Right atrium auricular region (tissue), 2 donors: ENCODE measurements at regions not wholly inside any gene's neighbourhood (a gene's known extent, or its start where the extent isn't known, plus 50 kb on each side); places are given as distances from the start of the nearest gene placed in this dataset.

Source experiments
- DNase-seq: peaks from one replicate; pipeline ENCODE4 v3.0.0-alpha.2; 2019; ENCODE audit warnings: low spot score
- H3K27ac ChIP-seq, 2 donors: fragments of 200-600 bp; sonication (generic); 1 replicate in 1 of 2; 2 replicates in 1 of 2; pipeline ENCODE4 v1.5.1; 2016 to 2019
- H3K27me3 ChIP-seq, 2 donors: fragments of 200-600 bp; sonication (generic); one replicate each; pipeline versions ENCODE4 v1.5.1 to v1.6.0; 2017 to 2019
- H3K36me3 ChIP-seq: fragments of 200-600 bp; sonication (generic); one replicate; pipeline ENCODE4 v1.5.1; 2016
- H3K4me1 ChIP-seq, 2 donors: fragments of 200-600 bp; sonication (generic); one replicate each; pipeline versions ENCODE4 v1.5.1 to v1.6.0; 2017 to 2019
- H3K4me3 ChIP-seq, 2 donors: fragments of 200-600 bp; sonication (generic); 1 replicate in 1 of 2; 2 replicates in 1 of 2; pipeline ENCODE4 v1.5.1; 2017 to 2019; ENCODE audit warnings: mild to moderate bottlenecking in 1 of 2, moderate library complexity in 1 of 2
- H3K9me3 ChIP-seq, 2 donors: fragments of 200-600 bp; sonication (generic); one replicate each; pipeline ENCODE4 v1.5.1; 2019
- TF ChIP-seq, protein P1 (sequence below), 2 donors: fragments of 200-600 bp; sonication (generic); IDR thresholded peaks; one replicate each; pipeline ENCODE4 v1.5.1; 2019; ENCODE audit warnings: antibody characterized with exemption in 2 of 2

- no peaks in the 10 kb centered on the region for H3K4me1 ChIP-seq
- H3K27me3 ChIP-seq: no peaks in the 10 kb centered on the region
- no peak overlapping the region for H3K27ac ChIP-seq
- no peaks in the 10 kb centered on the region for H3K36me3 ChIP-seq
- H3K9me3 ChIP-seq: no peaks in the 10 kb centered on the region
- H3K4me3 ChIP-seq: no peak overlapping the region
- no peak for DNase-seq
- TF ChIP-seq, protein P1, sequence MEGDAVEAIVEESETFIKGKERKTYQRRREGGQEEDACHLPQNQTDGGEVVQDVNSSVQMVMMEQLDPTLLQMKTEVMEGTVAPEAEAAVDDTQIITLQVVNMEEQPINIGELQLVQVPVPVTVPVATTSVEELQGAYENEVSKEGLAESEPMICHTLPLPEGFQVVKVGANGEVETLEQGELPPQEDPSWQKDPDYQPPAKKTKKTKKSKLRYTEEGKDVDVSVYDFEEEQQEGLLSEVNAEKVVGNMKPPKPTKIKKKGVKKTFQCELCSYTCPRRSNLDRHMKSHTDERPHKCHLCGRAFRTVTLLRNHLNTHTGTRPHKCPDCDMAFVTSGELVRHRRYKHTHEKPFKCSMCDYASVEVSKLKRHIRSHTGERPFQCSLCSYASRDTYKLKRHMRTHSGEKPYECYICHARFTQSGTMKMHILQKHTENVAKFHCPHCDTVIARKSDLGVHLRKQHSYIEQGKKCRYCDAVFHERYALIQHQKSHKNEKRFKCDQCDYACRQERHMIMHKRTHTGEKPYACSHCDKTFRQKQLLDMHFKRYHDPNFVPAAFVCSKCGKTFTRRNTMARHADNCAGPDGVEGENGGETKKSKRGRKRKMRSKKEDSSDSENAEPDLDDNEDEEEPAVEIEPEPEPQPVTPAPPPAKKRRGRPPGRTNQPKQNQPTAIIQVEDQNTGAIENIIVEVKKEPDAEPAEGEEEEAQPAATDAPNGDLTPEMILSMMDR (IDR thresholded peaks at IDR 0.05): no peak
These were observed 553.7 kb downstream of the TUSC7 start for GRCh38 chr3:117263270-117263669.

- DNase-seq: no peak
- H3K27me3 ChIP-seq: no peaks in the 10 kb centered on the region
These were observed 554.2 kb downstream of the TUSC7 start for GRCh38 chr3:117263745-117264144.

GRCh38 chr3:117264204-117264994 lies 554.8 kb downstream of the TUSC7 start:
- no peak overlapping the region for H3K27ac ChIP-seq
- H3K4me1 ChIP-seq: no peaks in the 10 kb centered on the region
- H3K36me3 ChIP-seq: no peaks in the 10 kb centered on the region
- DNase-seq: no peak
- TF ChIP-seq, protein P1 (IDR thresholded peaks at IDR 0.05): no peak
- no peaks in the 10 kb centered on the region for H3K27me3 ChIP-seq
- H3K4me3 ChIP-seq: no peak overlapping the region
- H3K9me3 ChIP-seq: no peaks in the 10 kb centered on the region

More at GRCh38 chr3:117263745-117264144, 554.2 kb downstream of the TUSC7 start:
- H3K36me3 ChIP-seq: no peaks in the 10 kb centered on the region
- no peak overlapping the region for H3K27ac ChIP-seq
- no peaks in the 10 kb centered on the region for H3K4me1 ChIP-seq
- H3K4me3 ChIP-seq: no peak overlapping the region
- TF ChIP-seq, protein P1 (IDR thresholded peaks at IDR 0.05): no peak
- no peaks in the 10 kb centered on the region for H3K9me3 ChIP-seq

DNA sequence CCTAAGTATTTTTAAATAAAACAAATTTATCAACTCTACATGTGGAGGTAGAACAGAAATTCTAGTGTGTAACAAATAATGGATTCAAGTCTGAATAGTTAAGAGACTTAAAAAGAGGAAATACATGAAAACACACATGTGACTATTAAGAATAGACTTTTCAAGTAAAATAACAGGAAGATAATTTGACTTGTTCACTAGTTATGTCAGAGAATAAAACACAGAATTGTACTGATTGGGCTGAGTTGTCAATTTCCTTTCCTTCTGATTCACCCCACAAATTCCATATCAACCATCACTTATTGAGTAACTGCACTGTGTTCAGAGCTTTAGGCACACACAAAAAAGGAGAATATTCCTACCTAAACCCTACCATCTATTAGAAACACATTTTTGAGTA lies 557.2 kb downstream of the TUSC7 start:
- no peaks in the 10 kb centered on the region for H3K4me1 ChIP-seq
- H3K27me3 ChIP-seq: no peaks in the 10 kb centered on the region
- H3K4me3 ChIP-seq: no peak overlapping the region
- no peak for DNase-seq
- no peaks in the 10 kb centered on the region for H3K36me3 ChIP-seq
- no peaks in the 10 kb centered on the region for H3K9me3 ChIP-seq
- TF ChIP-seq, protein P1 (IDR thresholded peaks at IDR 0.05): no peak
- no peak overlapping the region for H3K27ac ChIP-seq

- no peak for DNase-seq
- H3K27ac ChIP-seq: no peak overlapping the region
- TF ChIP-seq, protein P1 (IDR thresholded peaks at IDR 0.05): no peak
- no peaks in the 10 kb centered on the region for H3K36me3 ChIP-seq
- H3K4me3 ChIP-seq: no peak overlapping the region
- no peaks in the 10 kb centered on the region for H3K4me1 ChIP-seq
- no peaks in the 10 kb centered on the region for H3K9me3 ChIP-seq
- H3K27me3 ChIP-seq: no peaks in the 10 kb centered on the region
These were observed 558.7 kb downstream of the TUSC7 start for GRCh38 chr3:117268318-117268717.

DNA sequence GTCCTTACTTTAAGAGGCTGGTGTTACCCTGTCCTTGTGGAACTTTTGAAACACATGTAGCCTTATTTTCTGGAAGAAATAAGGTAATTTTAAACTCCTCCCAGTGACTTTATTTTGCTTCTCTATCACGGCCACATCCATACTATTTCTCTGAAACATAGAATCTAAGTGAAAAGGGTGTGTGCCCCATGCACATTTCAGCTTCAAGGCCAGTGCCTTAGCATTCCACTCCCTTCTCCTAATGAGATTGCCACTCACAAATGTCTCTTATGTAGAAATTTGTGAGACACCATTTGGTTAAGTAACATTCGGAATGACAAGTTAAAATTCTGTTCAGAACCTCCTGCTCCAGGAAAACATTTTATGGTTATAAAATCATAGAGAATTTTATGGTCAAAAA lies 562.7 kb downstream of the TUSC7 start:
- no peaks in the 10 kb centered on the region for H3K9me3 ChIP-seq
- H3K27ac ChIP-seq: no peak overlapping the region
- TF ChIP-seq, protein P1 (IDR thresholded peaks at IDR 0.05): no peak
- H3K36me3 ChIP-seq: no peaks in the 10 kb centered on the region
- no peaks in the 10 kb centered on the region for H3K27me3 ChIP-seq
- H3K4me1 ChIP-seq: no peaks in the 10 kb centered on the region
- H3K4me3 ChIP-seq: no peak overlapping the region
- DNase-seq: no peak
